ENCODE measurements at regions not wholly inside any gene's neighbourhood (a gene's known extent, or its start where the extent isn't known, plus 50 kb on each side); places are given as distances from the start of the nearest gene placed in this dataset.

DNA sequence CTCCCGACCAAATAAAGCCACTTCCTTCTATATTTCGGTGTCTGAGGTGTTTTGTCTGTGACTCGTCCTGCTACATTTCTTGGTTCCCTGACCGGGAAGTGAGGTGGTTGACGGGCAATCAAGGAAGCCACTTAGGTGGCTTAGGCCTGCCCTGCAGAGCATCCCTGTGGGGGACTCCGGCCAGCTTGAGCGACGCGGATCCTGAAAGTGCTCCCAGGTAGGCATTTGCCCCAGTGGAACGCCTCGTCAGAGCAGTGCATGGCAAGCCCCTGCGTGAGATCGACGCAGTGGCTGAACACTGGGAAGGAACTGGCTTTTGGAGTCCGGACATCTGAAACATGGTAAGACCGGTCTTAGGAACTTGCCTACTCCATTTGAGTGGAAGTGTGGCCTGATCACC, 157.2 kb upstream of the COX7C start:
- TF ChIP-seq POLR2A (IDR thresholded peaks at IDR 0.05) (no peak), POLR2AphosphoS5 (IDR thresholded peaks at IDR 0.05) (no peak), EP300 (IDR thresholded peaks at IDR 0.05) (no peak), CTCF (IDR thresholded peaks at IDR 0.05) (no peak)
